Right lobe of liver (tissue), 4 donors: ENCODE measurements at regions not wholly inside any gene's neighbourhood (a gene's known extent, or its start where the extent isn't known, plus 50 kb on each side); places are given as distances from the start of the nearest gene placed in this dataset.

Source experiments
- POLR2A ChIP-seq: fragments of 450-650 bp; IDR thresholded peaks from one replicate; pipeline ENCODE4 v1.6.1; 2017; ENCODE audit warnings: antibody characterized with exemption, mild to moderate bottlenecking
- TF ChIP-seq, protein P1 (sequence below), 4 donors: fragments of 200-600 bp in 3 of 4; fragments of 450-650 bp in 1 of 4; IDR thresholded peaks; one replicate each; pipeline versions ENCODE4 v1.5.1 to v1.8.0; 2016 to 2022; ENCODE audit warnings: antibody characterized with exemption in 4 of 4, mild to moderate bottlenecking in 2 of 4
- donor health status: DM: no; HTN: no; CAD: no.
- donor health status: DM: no; HTN: no; CAD: no.
- donor health status: DM: no; HTN: yes; CAD: no.

DNA sequence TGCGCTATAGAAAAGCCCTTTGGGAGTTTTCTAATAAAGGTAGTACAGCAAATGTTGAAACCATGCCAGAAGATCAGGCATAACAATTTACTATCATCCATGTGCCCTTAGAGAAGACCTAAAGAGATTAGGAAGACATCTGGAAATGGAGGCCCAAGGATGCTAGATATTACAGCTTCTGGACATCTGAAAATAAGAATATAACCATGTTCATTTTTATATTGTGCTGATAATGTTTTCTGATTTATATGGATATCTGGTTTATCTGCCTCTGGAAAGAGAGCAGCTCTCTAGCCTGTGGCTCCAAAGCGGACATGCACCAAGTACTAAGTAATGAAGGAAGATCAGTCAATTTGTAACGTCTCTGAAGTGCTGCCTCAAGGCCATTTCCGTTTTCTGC lies 478.0 kb upstream of the DDX18 start:
- TF ChIP-seq POLR2A, result no peak
- TF ChIP-seq, protein P1, sequence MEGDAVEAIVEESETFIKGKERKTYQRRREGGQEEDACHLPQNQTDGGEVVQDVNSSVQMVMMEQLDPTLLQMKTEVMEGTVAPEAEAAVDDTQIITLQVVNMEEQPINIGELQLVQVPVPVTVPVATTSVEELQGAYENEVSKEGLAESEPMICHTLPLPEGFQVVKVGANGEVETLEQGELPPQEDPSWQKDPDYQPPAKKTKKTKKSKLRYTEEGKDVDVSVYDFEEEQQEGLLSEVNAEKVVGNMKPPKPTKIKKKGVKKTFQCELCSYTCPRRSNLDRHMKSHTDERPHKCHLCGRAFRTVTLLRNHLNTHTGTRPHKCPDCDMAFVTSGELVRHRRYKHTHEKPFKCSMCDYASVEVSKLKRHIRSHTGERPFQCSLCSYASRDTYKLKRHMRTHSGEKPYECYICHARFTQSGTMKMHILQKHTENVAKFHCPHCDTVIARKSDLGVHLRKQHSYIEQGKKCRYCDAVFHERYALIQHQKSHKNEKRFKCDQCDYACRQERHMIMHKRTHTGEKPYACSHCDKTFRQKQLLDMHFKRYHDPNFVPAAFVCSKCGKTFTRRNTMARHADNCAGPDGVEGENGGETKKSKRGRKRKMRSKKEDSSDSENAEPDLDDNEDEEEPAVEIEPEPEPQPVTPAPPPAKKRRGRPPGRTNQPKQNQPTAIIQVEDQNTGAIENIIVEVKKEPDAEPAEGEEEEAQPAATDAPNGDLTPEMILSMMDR (IDR thresholded peaks at IDR 0.05), result no peak
